ENCODE measurements at regions not wholly inside any gene's neighbourhood (a gene's known extent, or its start where the extent isn't known, plus 50 kb on each side); places are given as distances from the start of the nearest gene placed in this dataset.

GRCh38 chrX:142052238-142052637, 148.5 kb downstream of the MAGEC1 start:
- TF ChIP-seq CTCF (IDR thresholded peaks at IDR 0.05; ENCODE audit: poor library complexity, severe bottlenecking) (no peak), EZH2 (IDR thresholded peaks at IDR 0.05; ENCODE audit: borderline replicate concordance, insufficient read depth, low read length, poor library complexity, severe bottlenecking) (no peak), TAF1 (IDR thresholded peaks at IDR 0.05; ENCODE audit: low read depth) (no peak), EP300 (conservative IDR thresholded peaks at IDR 0.05; ENCODE audit: poor library complexity, severe bottlenecking) (peak; percentile 95), POLR2AphosphoS5 (IDR thresholded peaks at IDR 0.05) (peak; percentile 76), REST (IDR thresholded peaks at IDR 0.05; ENCODE audit: borderline replicate concordance) (peak; percentile 84), SMC3 (conservative IDR thresholded peaks at IDR 0.05; ENCODE audit: poor library complexity) (no peak), MXI1 (conservative IDR thresholded peaks at IDR 0.05; ENCODE audit: poor library complexity, severe bottlenecking) (no peak)
